ENCODE measurements at regions not wholly inside any gene's neighbourhood (a gene's known extent, or its start where the extent isn't known, plus 50 kb on each side); places are given as distances from the start of the nearest gene placed in this dataset.

GRCh38 chr6:115053169-115053860 is 710.5 kb upstream of the HS3ST5 start:
- no peaks in the 10 kb centered on the region for H3K27me3 Mint-ChIP-seq (ENCODE audit: low read depth, unreplicated experiment)
- FAIRE-seq (no peak), DNase-seq (ENCODE audit: low read depth) (no peak)
- no peaks in the 10 kb centered on the region for H3K4me1 Mint-ChIP-seq (ENCODE audit: low read depth, unreplicated experiment)
- H3K27ac ChIP-seq (ENCODE audit: low read depth, low read length), result no peak overlapping the region
- no peak overlapping the region for H2AFZ ChIP-seq (ENCODE audit: low read depth, low read length)
- H3K79me2 ChIP-seq (ENCODE audit: insufficient read depth, low read length), result no peaks in the 10 kb centered on the region
- H3K9me3 Mint-ChIP-seq (ENCODE audit: unreplicated experiment), result peaks cover 1% of the 10 kb centered on the region
- no peak overlapping the region for H3K9ac ChIP-seq (ENCODE audit: low read length)
- no peaks in the 10 kb centered on the region for H3K9me3 ChIP-seq (ENCODE audit: insufficient read depth, low read depth, low read length)
- TF ChIP-seq CTCF (IDR thresholded peaks at IDR 0.05; ENCODE audit: insufficient read depth, low read depth, low read length) (no peak), EZH2 (IDR thresholded peaks at IDR 0.05; ENCODE audit: insufficient read depth, low read length) (no peak)
- H3K4me1 ChIP-seq (ENCODE audit: insufficient read depth, low read length), result no peaks in the 10 kb centered on the region
- H3K36me3 ChIP-seq (ENCODE audit: insufficient read depth, low read length), result no peaks in the 10 kb centered on the region
- H3K4me3 Mint-ChIP-seq (ENCODE audit: unreplicated experiment), result no peak overlapping the region
- no peaks in the 10 kb centered on the region for H3K36me3 Mint-ChIP-seq (ENCODE audit: low read depth, unreplicated experiment)
- no peak overlapping the region for H3K4me3 ChIP-seq (ENCODE audit: insufficient read depth, low read depth, low read length)
- H3K27me3 ChIP-seq (ENCODE audit: insufficient read depth, low read length), result no peaks in the 10 kb centered on the region
- H3K4me2 ChIP-seq (ENCODE audit: low read length), result no peak overlapping the region
- H4K20me1 ChIP-seq (ENCODE audit: insufficient read depth, low read length), result no peaks in the 10 kb centered on the region
- no peak overlapping the region for H3K27ac Mint-ChIP-seq (ENCODE audit: unreplicated experiment)

- H3K27me3 Mint-ChIP-seq (ENCODE audit: low read depth, unreplicated experiment), result no peaks in the 10 kb centered on the region
- no peak overlapping the region for H3K27ac Mint-ChIP-seq (ENCODE audit: unreplicated experiment)
- no peaks in the 10 kb centered on the region for H4K20me1 ChIP-seq (ENCODE audit: insufficient read depth, low read length)
- no peaks in the 10 kb centered on the region for H3K36me3 Mint-ChIP-seq (ENCODE audit: low read depth, unreplicated experiment)
- H3K4me1 Mint-ChIP-seq (ENCODE audit: low read depth, unreplicated experiment), result no peaks in the 10 kb centered on the region
- DNase-seq (ENCODE audit: low read depth), result no peak
- H3K4me2 ChIP-seq (ENCODE audit: low read length), result no peak overlapping the region
- no peaks in the 10 kb centered on the region for H3K36me3 ChIP-seq (ENCODE audit: insufficient read depth, low read length)
- H2AFZ ChIP-seq (ENCODE audit: low read depth, low read length), result no peak overlapping the region
- H3K79me2 ChIP-seq (ENCODE audit: insufficient read depth, low read length), result no peaks in the 10 kb centered on the region
- no peaks in the 10 kb centered on the region for H3K4me1 ChIP-seq (ENCODE audit: insufficient read depth, low read length)
- no peak overlapping the region for H3K27ac ChIP-seq (ENCODE audit: low read depth, low read length)
- no peak for FAIRE-seq
- H3K9me3 Mint-ChIP-seq (ENCODE audit: unreplicated experiment), result peaks cover 6% of the 10 kb centered on the region
- no peak overlapping the region for H3K9ac ChIP-seq (ENCODE audit: low read length)
- no peak overlapping the region for H3K4me3 Mint-ChIP-seq (ENCODE audit: unreplicated experiment)
- no peaks in the 10 kb centered on the region for H3K9me3 ChIP-seq (ENCODE audit: insufficient read depth, low read depth, low read length)
- TF ChIP-seq EZH2 (IDR thresholded peaks at IDR 0.05; ENCODE audit: insufficient read depth, low read length) (no peak), CTCF (IDR thresholded peaks at IDR 0.05; ENCODE audit: insufficient read depth, low read depth, low read length) (no peak)
- no peaks in the 10 kb centered on the region for H3K27me3 ChIP-seq (ENCODE audit: insufficient read depth, low read length)
- H3K4me3 ChIP-seq (ENCODE audit: insufficient read depth, low read depth, low read length), result no peak overlapping the region
Measured at GRCh38 chr6:115016593-115016992, 673.8 kb upstream of the HS3ST5 start.

GRCh38 chr6:115004982-115005381 is 662.2 kb upstream of the HS3ST5 start:
- DNase-seq (ENCODE audit: low read depth) (no peak), FAIRE-seq (no peak)
- H3K79me2 ChIP-seq (ENCODE audit: insufficient read depth, low read length), result no peaks in the 10 kb centered on the region
- Mint-ChIP-seq H3K36me3 (ENCODE audit: low read depth, unreplicated experiment) (no peaks in the 10 kb centered on the region), H3K4me1 (ENCODE audit: low read depth, unreplicated experiment) (no peaks in the 10 kb centered on the region), H3K4me3 (ENCODE audit: unreplicated experiment) (no peak overlapping the region), H3K27ac (ENCODE audit: unreplicated experiment) (no peak overlapping the region), H3K9me3 (ENCODE audit: unreplicated experiment) (peaks cover 6% of the 10 kb centered on the region), H3K27me3 (ENCODE audit: low read depth, unreplicated experiment) (no peaks in the 10 kb centered on the region)
- H3K36me3 ChIP-seq (ENCODE audit: insufficient read depth, low read length), result no peaks in the 10 kb centered on the region
- H3K4me1 ChIP-seq (ENCODE audit: insufficient read depth, low read length), result no peaks in the 10 kb centered on the region
- H2AFZ ChIP-seq (ENCODE audit: low read depth, low read length), result no peak overlapping the region
- no peak overlapping the region for H3K27ac ChIP-seq (ENCODE audit: low read depth, low read length)
- no peak overlapping the region for H3K9ac ChIP-seq (ENCODE audit: low read length)
- no peak overlapping the region for H3K4me3 ChIP-seq (ENCODE audit: insufficient read depth, low read depth, low read length)
- H3K27me3 ChIP-seq (ENCODE audit: insufficient read depth, low read length), result no peaks in the 10 kb centered on the region
- no peak for TF ChIP-seq CTCF (IDR thresholded peaks at IDR 0.05; ENCODE audit: insufficient read depth, low read depth, low read length)
- no peak for TF ChIP-seq EZH2 (IDR thresholded peaks at IDR 0.05; ENCODE audit: insufficient read depth, low read length)
- no peaks in the 10 kb centered on the region for H4K20me1 ChIP-seq (ENCODE audit: insufficient read depth, low read length)
- no peaks in the 10 kb centered on the region for H3K9me3 ChIP-seq (ENCODE audit: insufficient read depth, low read depth, low read length)
- no peak overlapping the region for H3K4me2 ChIP-seq (ENCODE audit: low read length)

Measured in astrocyte (in vitro differentiated cells and primary cell).